ENCODE measurements at regions not wholly inside any gene's neighbourhood (a gene's known extent, or its start where the extent isn't known, plus 50 kb on each side); places are given as distances from the start of the nearest gene placed in this dataset.

DNA sequence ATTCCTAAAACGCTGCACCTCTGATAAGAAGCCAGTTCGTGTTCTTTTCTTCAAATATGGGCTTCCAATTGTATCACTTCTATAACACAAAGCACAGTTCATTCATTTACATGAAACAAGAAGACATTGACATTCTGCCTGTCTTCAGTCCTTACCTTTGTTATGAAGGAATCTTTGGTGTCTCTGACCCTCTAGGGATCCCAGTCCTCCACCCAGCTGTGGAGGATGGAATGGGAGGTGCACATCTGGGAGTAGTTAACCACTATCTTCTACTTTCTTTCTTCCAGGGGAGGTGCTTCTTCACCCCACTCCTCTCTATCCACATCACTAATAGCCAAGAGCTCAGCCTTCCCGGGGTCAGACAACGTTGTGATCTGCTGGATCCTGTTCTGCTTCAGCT, 233.4 kb downstream of the CDC5L start:
- H4K8ac ChIP-seq (replicated peaks; ENCODE audit: insufficient read length, low read depth, low read length): no peak overlapping the region
- Mint-ChIP-seq H3K4me3 (no peak overlapping the region), H3K9me3 (peaks cover 0 to 1% of the 10 kb centered on the region in 2 experiments; a peak in 1 of 5 replicates), H3K36me3 (ENCODE audit: insufficient read depth in 1 of 3, low read depth in 3 of 3) (no peaks in the 10 kb centered on the region), H3K27me3 (ENCODE audit: low read depth) (peaks cover 5% of the 10 kb centered on the region), H3K4me1 (peaks cover 45 to 52% of the 10 kb centered on the region in 2 experiments), H3K27ac (no peak overlapping the region)
- TF ChIP-seq, protein P1, sequence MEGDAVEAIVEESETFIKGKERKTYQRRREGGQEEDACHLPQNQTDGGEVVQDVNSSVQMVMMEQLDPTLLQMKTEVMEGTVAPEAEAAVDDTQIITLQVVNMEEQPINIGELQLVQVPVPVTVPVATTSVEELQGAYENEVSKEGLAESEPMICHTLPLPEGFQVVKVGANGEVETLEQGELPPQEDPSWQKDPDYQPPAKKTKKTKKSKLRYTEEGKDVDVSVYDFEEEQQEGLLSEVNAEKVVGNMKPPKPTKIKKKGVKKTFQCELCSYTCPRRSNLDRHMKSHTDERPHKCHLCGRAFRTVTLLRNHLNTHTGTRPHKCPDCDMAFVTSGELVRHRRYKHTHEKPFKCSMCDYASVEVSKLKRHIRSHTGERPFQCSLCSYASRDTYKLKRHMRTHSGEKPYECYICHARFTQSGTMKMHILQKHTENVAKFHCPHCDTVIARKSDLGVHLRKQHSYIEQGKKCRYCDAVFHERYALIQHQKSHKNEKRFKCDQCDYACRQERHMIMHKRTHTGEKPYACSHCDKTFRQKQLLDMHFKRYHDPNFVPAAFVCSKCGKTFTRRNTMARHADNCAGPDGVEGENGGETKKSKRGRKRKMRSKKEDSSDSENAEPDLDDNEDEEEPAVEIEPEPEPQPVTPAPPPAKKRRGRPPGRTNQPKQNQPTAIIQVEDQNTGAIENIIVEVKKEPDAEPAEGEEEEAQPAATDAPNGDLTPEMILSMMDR (conservative IDR thresholded peaks at IDR 0.05): no peak
- H3K18ac ChIP-seq (ENCODE audit: insufficient read length, low read depth, low read length): no peak overlapping the region
- no peak overlapping the region for H3K4me2 ChIP-seq (ENCODE audit: insufficient read depth, insufficient read length, low read length)
- no peaks in the 10 kb centered on the region for H4K20me1 ChIP-seq (ENCODE audit: control insufficient read depth, insufficient read depth, insufficient read length)
- no peak overlapping the region for H3T11ph ChIP-seq (ENCODE audit: low read length)
- H4K91ac ChIP-seq (ENCODE audit: insufficient read length, low read depth, low read length): no peak overlapping the region
- no peaks in the 10 kb centered on the region for H3K79me1 ChIP-seq (ENCODE audit: insufficient read depth, low read depth, low read length, poor library complexity, severe bottlenecking)
- no peak overlapping the region for H2AFZ ChIP-seq (ENCODE audit: low read length)
- no peak overlapping the region for H2BK12ac ChIP-seq (ENCODE audit: insufficient read length, low read depth, low read length)
- no peaks in the 10 kb centered on the region for H3K23me2 ChIP-seq (ENCODE audit: insufficient read length, low read depth, low read length, poor library complexity, severe bottlenecking)
- no peak overlapping the region for H3K14ac ChIP-seq (ENCODE audit: insufficient read depth, low read length)
- H3K4ac ChIP-seq (ENCODE audit: low read depth, low read length): no peak overlapping the region
- H3K23ac ChIP-seq (ENCODE audit: insufficient read length, low read depth, low read length): no peak overlapping the region
- H3K9me3 ChIP-seq (ENCODE audit: control insufficient read depth, low read depth, low read length): no peaks in the 10 kb centered on the region
- H3K79me2 ChIP-seq (ENCODE audit: insufficient read depth, low read length): no peaks in the 10 kb centered on the region
- WGBS (ENCODE audit: extremely low coverage, insufficient read length, low lambda C conversion rate): no CpG with 5 or more reads among the region's 4 CpGs
- H4K5ac ChIP-seq (ENCODE audit: insufficient read length, low read depth, low read length): no peak overlapping the region
- H3K9ac ChIP-seq (ENCODE audit: extremely low read depth, insufficient read length, low read length): no peak overlapping the region
- no peaks in the 10 kb centered on the region for H3K27me3 ChIP-seq (ENCODE audit: insufficient read depth, low read length)
- no peak overlapping the region for H2BK120ac ChIP-seq (ENCODE audit: low read depth, low read length, poor library complexity, severe bottlenecking)
- DNase-seq: no peak
- no peak overlapping the region for H2BK5ac ChIP-seq (ENCODE audit: insufficient read length, low read length)
- no peak overlapping the region for H2AK5ac ChIP-seq (ENCODE audit: insufficient read length, low read length)
- no peak overlapping the region for H2BK20ac ChIP-seq (ENCODE audit: low read depth, low read length, poor library complexity, severe bottlenecking)
- H3K4me1 ChIP-seq (ENCODE audit: insufficient read depth, low read length): peaks cover 21% of the 10 kb centered on the region; the same call in 1 of the 2 replicates
- H3K27ac ChIP-seq (ENCODE audit: insufficient read length, low read depth, low read length): no peak overlapping the region
- no peak overlapping the region for H3K56ac ChIP-seq (ENCODE audit: insufficient read length, low read depth, low read length)
- no peak overlapping the region for H2BK15ac ChIP-seq (ENCODE audit: low read depth, low read length)

Data from H9 (cell line).